K562 (cell line): ENCODE measurements at regions not wholly inside any gene's neighbourhood (a gene's known extent, or its start where the extent isn't known, plus 50 kb on each side); places are given as distances from the start of the nearest gene placed in this dataset.

Experiments used
- AFF1 ChIP-seq, 2 experiments: fragments of 450-650 bp; IDR thresholded peaks; 2 replicates each; pipeline ENCODE4 v1.6.1; 2018; ENCODE audit warnings: mild to moderate bottlenecking in 2 of 2, low read depth in 1 of 2; ENCODE audit not compliant: partially characterized antibody in 2 of 2
- CCAR2 ChIP-seq: fragments of 200-400 bp; formaldehyde crosslinking; IDR thresholded peaks from 2 replicates; pipeline ENCODE4 v1.6.1; 2017; ENCODE audit warnings: mild to moderate bottlenecking, low read depth, low read length
- CHD2 ChIP-seq: IDR thresholded peaks from 2 replicates; pipeline ENCODE4 v1.6.1; 2011; ENCODE audit warnings: low read depth, low read length
- E2F1 ChIP-seq: sonication (generic); formaldehyde crosslinking; IDR thresholded peaks from 2 replicates; pipeline ENCODE4 v1.8.1; 2023; ENCODE audit warnings: mild to moderate bottlenecking, missing genetic modification reagents, moderate library complexity
- L3MBTL2 ChIP-seq: fragments of 450-650 bp; IDR thresholded peaks from 2 replicates; pipeline ENCODE4 v1.6.1; 2016; ENCODE audit warnings: mild to moderate bottlenecking, moderate library complexity
- MAZ ChIP-seq, 2 experiments: fragments of 450-650 bp in 1 of 2; sonication (generic) in 1 of 2; formaldehyde crosslinking; IDR thresholded peaks in 1 of 2; conservative IDR thresholded peaks in 1 of 2; 2 replicates each; pipeline versions ENCODE4 v1.4.0 to v1.5.0; 2020; ENCODE audit warnings: mild to moderate bottlenecking in 1 of 2, missing genetic modification reagents in 1 of 2
- MCM7 ChIP-seq, 2 experiments: fragments of 450-650 bp; IDR thresholded peaks; 2 replicates each; pipeline ENCODE4 v1.6.1; 2016 to 2018
- MYNN ChIP-seq, 2 experiments: sonication (generic); formaldehyde crosslinking in 1 of 2; IDR thresholded peaks; 2 replicates each; pipeline versions ENCODE4 v1.5.0 to v1.6.1; 2016 to 2020; ENCODE audit warnings: antibody characterized with exemption in 1 of 2, missing genetic modification reagents in 1 of 2
- NCOA4 ChIP-seq: fragments of 450-650 bp; IDR thresholded peaks from 2 replicates; pipeline ENCODE4 v1.6.1; 2018; ENCODE audit warnings: mild to moderate bottlenecking; ENCODE audit not compliant: partially characterized antibody
- NFRKB ChIP-seq: fragments of 450-650 bp; IDR thresholded peaks from 2 replicates; pipeline ENCODE4 v1.6.1; 2016; ENCODE audit warnings: low read depth
- NR2C1 ChIP-seq, 2 experiments: fragments of 450-650 bp; IDR thresholded peaks; 2 replicates each; pipeline ENCODE4 v1.6.1; 2017; ENCODE audit warnings: mild to moderate bottlenecking in 2 of 2, antibody characterized with exemption in 1 of 2, inconsistent platforms in 1 of 2, missing compliant biosample characterization in 1 of 2, missing genetic modification characterization in 1 of 2
- TAF1 ChIP-seq: IDR thresholded peaks from 2 replicates; pipeline ENCODE4 v1.6.1; 2011; ENCODE audit warnings: mild to moderate bottlenecking, low read length, moderate library complexity; ENCODE audit not compliant: insufficient read depth, control insufficient read depth, severe bottlenecking; ENCODE audit errors: extremely low read depth
- ZHX1 ChIP-seq: fragments of 150-350 bp; conservative IDR thresholded peaks from 2 replicates; pipeline ENCODE4 v1.6.1; 2014; ENCODE audit warnings: low read length
- ZNF507 ChIP-seq: conservative IDR thresholded peaks from 2 replicates; pipeline ENCODE4 v1.6.1; 2017; ENCODE audit warnings: missing genetic modification characterization, missing compliant biosample characterization

- TF ChIP-seq NR2C1 (IDR thresholded peaks at IDR 0.05), result peak; percentile 81
- TF ChIP-seq NR2C1 (tag; IDR thresholded peaks at IDR 0.05), result peak; percentile 89
- no peak for TF ChIP-seq CCAR2
- TF ChIP-seq ZHX1, result no peak
- peak; percentile 26 for TF ChIP-seq TAF1
- 0 out of 4 replicates have a peak, but pooled peaks of 1 of the 2 experiments have one; percentile 41 for TF ChIP-seq MCM7 (IDR thresholded peaks at IDR 0.05)
- no peak for TF ChIP-seq CHD2
- no peak for TF ChIP-seq NCOA4
- TF ChIP-seq L3MBTL2, result 0 out of 2 replicates have a peak, but pooled peaks have one; percentile 24
- peak; percentile 34; the same call in 1 of the 2 replicates for TF ChIP-seq E2F1
- no peak for TF ChIP-seq MYNN (IDR thresholded peaks at IDR 0.05)
- no peak for TF ChIP-seq MYNN (CRISPR knock-in tag; IDR thresholded peaks at IDR 0.05)
- no peak; the same call in 1 of the 2 replicates for TF ChIP-seq NFRKB
- peak in 1 of 2 experiments; percentile 22; a peak in 1 of 4 replicates for TF ChIP-seq MAZ (CRISPR knock-in tag; conservative IDR thresholded peaks at IDR 0.05 in 1 of 2, IDR thresholded peaks at IDR 0.05 in 1 of 2)
- peak; percentile 6 to 35 for TF ChIP-seq AFF1 (IDR thresholded peaks at IDR 0.05; ENCODE audit: low read depth in 1 of 2, partially characterized antibody in 2 of 2)
- TF ChIP-seq ZNF507 (tag), result no peak
These were observed 131.6 kb downstream of the HFE start (continued) for GRCh38 chr6:26218824-26219223.
